ENCODE measurements at regions not wholly inside any gene's neighbourhood (a gene's known extent, or its start where the extent isn't known, plus 50 kb on each side); places are given as distances from the start of the nearest gene placed in this dataset.

DNA sequence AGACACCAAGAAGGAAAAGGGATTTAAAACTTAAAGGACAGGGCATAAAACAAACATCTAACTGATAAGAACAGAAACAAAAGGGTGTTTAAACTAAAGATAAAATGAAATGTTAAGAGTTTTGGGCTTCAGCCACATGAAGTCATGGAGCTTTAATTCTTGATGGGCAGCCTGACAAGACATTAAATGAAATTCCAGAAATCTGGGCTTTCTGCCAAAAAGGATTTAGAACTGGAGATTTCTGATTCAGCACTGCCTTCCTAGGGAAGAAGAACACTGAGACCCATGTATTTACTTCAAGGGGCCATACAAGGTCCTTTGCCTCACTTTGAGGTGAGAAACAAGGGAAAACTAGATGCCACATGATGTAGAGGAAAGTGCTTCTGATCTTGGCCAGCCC lies 355.9 kb upstream of the RAG2 start:
- Histone ChIP-seq H3K4me3 (ENCODE audit: insufficient read depth, low read length) (no peak overlapping the region), H3K4me2 (ENCODE audit: insufficient read depth, low read length) (no peak overlapping the region), H3K9me3 (ENCODE audit: low read depth, low read length) (no peaks in the 10 kb centered on the region), H3K36me3 (ENCODE audit: insufficient read depth, low read length) (no peaks in the 10 kb centered on the region), H3K27ac (ENCODE audit: low read depth, low read length) (no peak overlapping the region), H3K79me2 (ENCODE audit: insufficient read depth, low read length) (no peaks in the 10 kb centered on the region), H3K4me1 (ENCODE audit: insufficient read depth, low read length) (no peaks in the 10 kb centered on the region), H2AFZ (ENCODE audit: low read length) (no peak overlapping the region), H4K20me1 (ENCODE audit: insufficient read depth, low read length) (no peaks in the 10 kb centered on the region), H3K27me3 (ENCODE audit: insufficient read depth, low read length) (no peaks in the 10 kb centered on the region)
- TF ChIP-seq, protein P1, sequence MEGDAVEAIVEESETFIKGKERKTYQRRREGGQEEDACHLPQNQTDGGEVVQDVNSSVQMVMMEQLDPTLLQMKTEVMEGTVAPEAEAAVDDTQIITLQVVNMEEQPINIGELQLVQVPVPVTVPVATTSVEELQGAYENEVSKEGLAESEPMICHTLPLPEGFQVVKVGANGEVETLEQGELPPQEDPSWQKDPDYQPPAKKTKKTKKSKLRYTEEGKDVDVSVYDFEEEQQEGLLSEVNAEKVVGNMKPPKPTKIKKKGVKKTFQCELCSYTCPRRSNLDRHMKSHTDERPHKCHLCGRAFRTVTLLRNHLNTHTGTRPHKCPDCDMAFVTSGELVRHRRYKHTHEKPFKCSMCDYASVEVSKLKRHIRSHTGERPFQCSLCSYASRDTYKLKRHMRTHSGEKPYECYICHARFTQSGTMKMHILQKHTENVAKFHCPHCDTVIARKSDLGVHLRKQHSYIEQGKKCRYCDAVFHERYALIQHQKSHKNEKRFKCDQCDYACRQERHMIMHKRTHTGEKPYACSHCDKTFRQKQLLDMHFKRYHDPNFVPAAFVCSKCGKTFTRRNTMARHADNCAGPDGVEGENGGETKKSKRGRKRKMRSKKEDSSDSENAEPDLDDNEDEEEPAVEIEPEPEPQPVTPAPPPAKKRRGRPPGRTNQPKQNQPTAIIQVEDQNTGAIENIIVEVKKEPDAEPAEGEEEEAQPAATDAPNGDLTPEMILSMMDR (IDR thresholded peaks at IDR 0.05; ENCODE audit: extremely low read depth, low read depth, low read length), result no peak
- no peak for DNase-seq (ENCODE audit: insufficient read length, low spot score, missing footprints)

DNA sequence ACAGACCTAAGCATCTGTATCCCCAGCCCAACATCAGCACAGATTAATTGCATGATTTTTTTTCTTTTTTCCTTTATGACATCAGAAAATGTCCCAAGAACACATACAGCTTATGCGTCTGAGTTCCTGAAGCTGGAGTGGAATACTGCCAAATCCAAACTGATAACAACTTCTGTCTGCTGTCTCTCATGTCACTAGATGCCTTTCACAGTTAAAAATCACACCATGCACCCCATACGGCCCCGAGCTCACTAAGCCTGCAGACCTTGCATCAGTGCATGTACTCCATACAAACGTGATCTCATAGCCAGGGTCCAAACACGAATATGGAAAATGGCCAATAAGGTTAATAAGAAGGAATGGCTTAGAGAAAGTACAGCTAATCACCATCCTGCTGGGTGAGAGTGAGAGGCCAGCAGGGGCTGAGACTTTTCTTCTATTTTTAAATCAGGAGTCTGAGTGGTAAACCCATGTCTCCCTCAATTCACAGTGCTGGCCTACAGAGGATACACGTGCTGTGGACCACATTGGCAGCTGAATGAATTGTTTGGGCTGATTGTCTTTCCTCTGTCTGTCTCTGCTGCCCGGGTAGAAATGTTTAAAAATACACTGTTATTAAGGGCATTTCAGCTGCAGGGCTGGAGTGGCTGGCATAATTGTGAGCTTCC lies 350.6 kb upstream of the RAG2 start:
- H4K20me1 ChIP-seq (ENCODE audit: insufficient read depth, low read length), result no peaks in the 10 kb centered on the region
- H3K27ac ChIP-seq (ENCODE audit: low read depth, low read length), result no peak overlapping the region
- H3K4me3 ChIP-seq (ENCODE audit: insufficient read depth, low read length), result no peak overlapping the region
- H3K27me3 ChIP-seq (ENCODE audit: insufficient read depth, low read length), result no peaks in the 10 kb centered on the region
- H3K36me3 ChIP-seq (ENCODE audit: insufficient read depth, low read length), result no peaks in the 10 kb centered on the region
- no peak overlapping the region for H2AFZ ChIP-seq (ENCODE audit: low read length)
- no peaks in the 10 kb centered on the region for H3K9me3 ChIP-seq (ENCODE audit: low read depth, low read length)
- TF ChIP-seq, protein P1 (IDR thresholded peaks at IDR 0.05; ENCODE audit: extremely low read depth, low read depth, low read length), result no peak
- no peaks in the 10 kb centered on the region for H3K4me1 ChIP-seq (ENCODE audit: insufficient read depth, low read length)
- H3K79me2 ChIP-seq (ENCODE audit: insufficient read depth, low read length), result no peaks in the 10 kb centered on the region
- no peak overlapping the region for H3K4me2 ChIP-seq (ENCODE audit: insufficient read depth, low read length)
- no peak for DNase-seq (ENCODE audit: insufficient read length, low spot score, missing footprints)

DNA sequence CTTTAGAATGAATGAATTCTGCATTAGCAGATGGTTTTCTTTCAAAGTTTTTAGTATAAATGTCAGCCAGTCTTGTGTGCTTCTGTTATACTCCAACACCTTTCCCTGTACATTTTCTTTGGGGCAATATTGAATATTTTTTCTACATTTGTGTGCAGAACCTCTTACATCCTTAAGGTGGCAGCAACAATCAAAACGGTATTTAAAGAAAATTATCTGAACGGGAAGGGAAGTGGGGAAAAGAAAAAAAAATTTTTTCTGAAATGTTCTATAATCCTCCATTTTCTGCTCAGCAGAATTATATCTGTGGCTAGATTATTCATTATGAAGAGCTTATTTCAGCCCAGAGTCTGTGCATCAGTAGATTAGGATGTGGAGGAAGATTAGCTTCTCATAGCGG lies 347.3 kb upstream of the RAG2 start:
- DNase-seq (ENCODE audit: insufficient read length, low spot score, missing footprints), result no peak
- Histone ChIP-seq H3K4me1 (ENCODE audit: insufficient read depth, low read length) (no peaks in the 10 kb centered on the region), H4K20me1 (ENCODE audit: insufficient read depth, low read length) (no peaks in the 10 kb centered on the region), H3K27me3 (ENCODE audit: insufficient read depth, low read length) (no peaks in the 10 kb centered on the region), H2AFZ (ENCODE audit: low read length) (no peak overlapping the region), H3K4me2 (ENCODE audit: insufficient read depth, low read length) (no peak overlapping the region), H3K9me3 (ENCODE audit: low read depth, low read length) (no peaks in the 10 kb centered on the region), H3K27ac (ENCODE audit: low read depth, low read length) (no peak overlapping the region), H3K36me3 (ENCODE audit: insufficient read depth, low read length) (no peaks in the 10 kb centered on the region), H3K4me3 (ENCODE audit: insufficient read depth, low read length) (no peak overlapping the region), H3K79me2 (ENCODE audit: insufficient read depth, low read length) (no peaks in the 10 kb centered on the region)
- TF ChIP-seq, protein P1 (IDR thresholded peaks at IDR 0.05; ENCODE audit: extremely low read depth, low read depth, low read length), result peak; percentile 28

DNA sequence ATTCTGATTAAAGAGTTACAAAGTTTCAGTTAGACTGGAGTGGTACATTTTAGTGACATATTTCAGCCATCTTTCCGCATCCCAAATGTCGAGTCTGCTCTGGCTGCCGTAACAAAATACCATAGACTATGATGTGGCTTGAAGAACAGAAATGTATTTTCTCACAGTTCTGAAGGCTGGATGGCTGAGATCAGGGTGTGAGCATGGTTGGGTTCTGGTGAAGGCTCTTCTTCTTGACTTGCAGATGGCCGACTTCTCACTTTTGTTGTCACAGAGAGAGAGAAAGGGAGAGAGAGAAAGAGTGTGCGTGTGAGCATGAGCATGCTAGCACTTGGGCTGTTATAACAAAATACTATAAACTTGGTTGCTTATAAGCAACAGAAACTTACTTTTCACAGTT lies 335.4 kb upstream of the RAG2 start:
- Histone ChIP-seq H2AFZ (ENCODE audit: low read length) (no peak overlapping the region), H3K4me3 (ENCODE audit: insufficient read depth, low read length) (no peak overlapping the region), H4K20me1 (ENCODE audit: insufficient read depth, low read length) (no peaks in the 10 kb centered on the region), H3K79me2 (ENCODE audit: insufficient read depth, low read length) (no peaks in the 10 kb centered on the region), H3K36me3 (ENCODE audit: insufficient read depth, low read length) (no peaks in the 10 kb centered on the region), H3K27me3 (ENCODE audit: insufficient read depth, low read length) (no peaks in the 10 kb centered on the region), H3K4me1 (ENCODE audit: insufficient read depth, low read length) (no peaks in the 10 kb centered on the region), H3K4me2 (ENCODE audit: insufficient read depth, low read length) (no peak overlapping the region), H3K27ac (ENCODE audit: low read depth, low read length) (no peak overlapping the region), H3K9me3 (ENCODE audit: low read depth, low read length) (no peaks in the 10 kb centered on the region)
- TF ChIP-seq, protein P1 (IDR thresholded peaks at IDR 0.05; ENCODE audit: extremely low read depth, low read depth, low read length), result no peak
- DNase-seq (ENCODE audit: insufficient read length, low spot score, missing footprints), result no peak

Measured in osteoblast (primary cell).